ENCODE measurements at regions not wholly inside any gene's neighbourhood (a gene's known extent, or its start where the extent isn't known, plus 50 kb on each side); places are given as distances from the start of the nearest gene placed in this dataset.

GRCh38 chr14:97491697-97492096 lies 694.5 kb downstream of the VRK1 start:
- Histone ChIP-seq H3K36me3 (replicated peaks in 1 of 2; ENCODE audit: control insufficient read depth in 1 of 2, insufficient read depth in 2 of 2, low read length in 2 of 2) (no peaks in the 10 kb centered on the region), H2AFZ (ENCODE audit: low read length) (no peak overlapping the region), H3K4me2 (ENCODE audit: low read depth, low read length) (no peak overlapping the region), H4K20me1 (ENCODE audit: insufficient read depth, low read length) (no peaks in the 10 kb centered on the region), H3K4me3 (replicated peaks in 1 of 3; ENCODE audit: insufficient read depth in 1 of 3, low read depth in 2 of 3, low read length in 3 of 3) (no peak overlapping the region), H3K79me2 (ENCODE audit: insufficient read depth, low read length) (no peaks in the 10 kb centered on the region), H3K9ac (ENCODE audit: insufficient read depth, low read depth, low read length) (no peak overlapping the region), H3K27ac (ENCODE audit: extremely low read length, insufficient read depth, low read length) (no peak overlapping the region), H3K4me1 (ENCODE audit: insufficient read depth, low read length) (no peaks in the 10 kb centered on the region), H3K27me3 (ENCODE audit: control insufficient read depth in 1 of 2, insufficient read depth in 2 of 2, low read length in 2 of 2) (no peaks in the 10 kb centered on the region), H3K9me3 (ENCODE audit: low read length) (peaks cover 81% of the 10 kb centered on the region)
- ChIA-PET POLR2A (no interaction called here), CTCF (ENCODE audit: low intra/inter-chr PET ratio, low total read pairs) (no interaction called here)
- intact Hi-C loops (cut with micrococcal nuclease; ENCODE audit: unreplicated experiment) (no loop called here), in situ Hi-C loops (cut with HindIII; ENCODE audit: extremely low pct_ligation_motif_present, low pct_unique_long_range_greater_than_20kb) (no loop called here)
- no peak for DNase-seq (ENCODE audit: low spot score)
- no peak for FAIRE-seq
- no peak for ATAC-seq
- no TSS peak for BruUV-seq (replicated peaks)
- 3% methylated on average over 5 of the region's 5 CpGs for WGBS (ENCODE audit: low lambda C conversion rate)
- TF ChIP-seq ZNF530 (CRISPR knock-in tag; IDR thresholded peaks at IDR 0.05; ENCODE audit: low read depth) = no peak
- no peak for TF ChIP-seq HINFP (CRISPR knock-in tag; IDR thresholded peaks at IDR 0.05; ENCODE audit: low read depth)
- TF ChIP-seq ZEB1 (IDR thresholded peaks at IDR 0.05; ENCODE audit: insufficient replicate concordance, low read depth) = no peak
- TF ChIP-seq MYPOP (CRISPR knock-in tag; IDR thresholded peaks at IDR 0.05) = no peak
- TF ChIP-seq PAF1 (CRISPR knock-in tag; IDR thresholded peaks at IDR 0.05) = no peak
- no peak for TF ChIP-seq ERF (CRISPR knock-in tag; IDR thresholded peaks at IDR 0.05)
- TF ChIP-seq ZNF792 (CRISPR knock-in tag; IDR thresholded peaks at IDR 0.05) = no peak
- no peak for TF ChIP-seq AFF4 (CRISPR knock-in tag; IDR thresholded peaks at IDR 0.05)
- no peak for TF ChIP-seq ZNF784 (CRISPR knock-in tag; IDR thresholded peaks at IDR 0.05; ENCODE audit: borderline replicate concordance)
- TF ChIP-seq NKX3-1 (CRISPR knock-in tag; IDR thresholded peaks at IDR 0.05) = no peak
- TF ChIP-seq ZSCAN5A (CRISPR knock-in tag; IDR thresholded peaks at IDR 0.05; ENCODE audit: borderline replicate concordance) = no peak
- TF ChIP-seq ETV5 (CRISPR knock-in tag; IDR thresholded peaks at IDR 0.05; ENCODE audit: borderline replicate concordance) = no peak

All from HepG2 (cell line).